ENCODE measurements at regions not wholly inside any gene's neighbourhood (a gene's known extent, or its start where the extent isn't known, plus 50 kb on each side); places are given as distances from the start of the nearest gene placed in this dataset.

GRCh38 chr16:6250511-6250910 is 1082.1 kb upstream of the RBFOX1 start:
- FAIRE-seq = no peak

GRCh38 chr16:6249863-6250262 is 1082.8 kb upstream of the RBFOX1 start:
- FAIRE-seq = no peak

GRCh38 chr16:6248199-6248598 is 1084.4 kb upstream of the RBFOX1 start:
- no peak for FAIRE-seq

- no peak for FAIRE-seq
Observed at GRCh38 chr16:6247775-6248174, 1084.9 kb upstream of the RBFOX1 start.

GRCh38 chr16:6247150-6247549 is 1085.5 kb upstream of the RBFOX1 start:
- no peak for FAIRE-seq

GRCh38 chr16:6246266-6246665 is 1086.4 kb upstream of the RBFOX1 start:
- FAIRE-seq = no peak

GRCh38 chr16:6232056-6232455 is 1100.6 kb upstream of the RBFOX1 start:
- no peak for FAIRE-seq

- no peak for FAIRE-seq
Observed at GRCh38 chr16:6231398-6231797, 1101.2 kb upstream of the RBFOX1 start.

GRCh38 chr16:6229186-6229585 is 1103.5 kb upstream of the RBFOX1 start:
- no peak for FAIRE-seq

GRCh38 chr16:6218855-6219254 is 1113.8 kb upstream of the RBFOX1 start:
- FAIRE-seq = no peak

GRCh38 chr16:6216836-6217235 is 1115.8 kb upstream of the RBFOX1 start:
- FAIRE-seq = no peak

- FAIRE-seq = no peak
Observed at GRCh38 chr16:6211644-6212043, 1114.0 kb upstream of the EEF2KMT start.

- FAIRE-seq = no peak
Observed at GRCh38 chr16:6209355-6209930, 1111.8 kb upstream of the EEF2KMT start.

- no peak for FAIRE-seq
Observed at GRCh38 chr16:6207580-6207979, 1110.0 kb upstream of the EEF2KMT start.

- FAIRE-seq = no peak
Observed at GRCh38 chr16:6207124-6207523, 1109.5 kb upstream of the EEF2KMT start.

GRCh38 chr16:6206080-6206479 is 1108.5 kb upstream of the EEF2KMT start:
- FAIRE-seq = no peak

GRCh38 chr16:6204945-6205344 is 1107.3 kb upstream of the EEF2KMT start:
- FAIRE-seq = no peak

- no peak for FAIRE-seq
Observed at GRCh38 chr16:6200861-6201260, 1103.3 kb upstream of the EEF2KMT start.

- no peak for FAIRE-seq
Observed at GRCh38 chr16:6200271-6200670, 1102.7 kb upstream of the EEF2KMT start.

- FAIRE-seq = no peak
Observed at GRCh38 chr16:6195966-6196365, 1098.4 kb upstream of the EEF2KMT start.

GRCh38 chr16:6193718-6194117 is 1096.1 kb upstream of the EEF2KMT start:
- no peak for FAIRE-seq

GRCh38 chr16:6192984-6193383 is 1095.4 kb upstream of the EEF2KMT start:
- no peak for FAIRE-seq

GRCh38 chr16:6192532-6192931 is 1094.9 kb upstream of the EEF2KMT start:
- FAIRE-seq = no peak

GRCh38 chr16:6190776-6191175 is 1093.2 kb upstream of the EEF2KMT start:
- no peak for FAIRE-seq

- no peak for FAIRE-seq
Observed at GRCh38 chr16:6189216-6189615, 1091.6 kb upstream of the EEF2KMT start.

Measured in endometrium (tissue), 2 donors.